ENCODE measurements at regions not wholly inside any gene's neighbourhood (a gene's known extent, or its start where the extent isn't known, plus 50 kb on each side); places are given as distances from the start of the nearest gene placed in this dataset.

DNA sequence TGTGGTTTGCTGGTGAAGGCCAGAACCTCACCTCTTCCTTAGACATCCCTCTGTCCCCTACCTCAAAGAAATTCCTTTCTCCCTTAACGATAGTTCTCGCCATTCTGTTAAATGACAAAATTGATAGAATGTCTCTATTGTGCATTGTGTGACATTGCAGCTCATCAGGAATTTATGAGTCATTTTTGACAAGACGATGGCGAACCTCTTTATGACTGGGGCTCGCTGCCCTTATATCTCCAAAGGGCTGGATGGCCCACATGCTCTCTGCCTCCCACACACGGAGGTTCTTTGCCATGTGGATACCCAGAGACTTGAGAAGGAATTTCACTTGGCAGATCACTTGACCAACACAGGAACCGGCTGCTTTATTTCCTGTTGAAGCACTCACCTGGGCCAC, 66.8 kb upstream of the RPS6KA2 start:
- no peak for DNase-seq (ENCODE audit: low read depth, low spot score)

DNA sequence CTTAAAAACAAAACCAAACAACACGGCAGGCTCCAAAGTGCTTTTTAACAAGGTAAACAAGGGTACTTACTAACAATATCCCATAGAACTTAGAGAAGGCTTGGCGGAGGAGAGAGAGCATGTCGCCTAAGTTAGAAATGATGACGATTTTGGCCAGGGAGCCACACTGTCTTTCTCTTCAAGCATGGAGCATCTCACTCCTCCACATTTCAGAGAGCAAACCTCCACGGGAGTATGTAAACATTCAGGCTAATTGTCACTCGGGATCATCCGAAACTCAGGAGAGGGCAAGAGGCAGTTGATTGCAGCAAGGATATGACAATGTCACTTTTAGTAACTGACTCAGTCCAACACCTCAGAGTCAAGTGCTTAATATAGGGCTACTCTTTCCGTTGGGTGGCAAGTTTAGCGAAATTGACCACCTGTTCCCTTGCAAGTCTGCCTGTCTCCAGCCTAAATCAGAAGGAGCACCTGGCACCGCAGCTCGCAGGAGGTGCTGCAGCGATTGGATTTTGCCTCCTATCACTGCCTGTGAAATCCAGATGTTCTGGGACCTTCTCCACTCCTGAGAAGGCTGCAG, 65.8 kb upstream of the RPS6KA2 start:
- no peak for DNase-seq (ENCODE audit: low read depth, low spot score)

GRCh38 chr6:166691746-166692145, 64.7 kb upstream of the RPS6KA2 start:
- no peak for DNase-seq (ENCODE audit: low read depth, low spot score)

DNA sequence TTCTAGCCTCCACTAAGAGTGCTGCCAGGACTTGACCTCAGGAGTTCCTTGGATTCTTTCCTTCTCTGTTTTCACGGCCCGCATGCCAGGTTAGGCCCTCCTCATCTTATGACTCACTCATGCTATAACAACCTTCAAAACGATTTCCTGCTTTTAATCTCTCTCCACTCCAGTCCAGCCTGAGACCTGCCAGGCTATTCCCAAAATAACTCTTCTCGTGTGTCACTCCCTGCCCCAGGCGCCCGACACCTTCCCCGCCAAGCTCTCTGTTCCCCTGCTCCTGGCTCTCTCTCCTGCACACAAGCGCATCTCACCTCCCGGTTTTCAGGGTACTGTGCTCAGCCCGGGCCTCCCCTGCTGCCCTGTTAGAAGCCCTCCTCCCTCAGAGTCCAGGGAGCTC, 64.1 kb upstream of the RPS6KA2 start:
- no peak for DNase-seq (ENCODE audit: low read depth, low spot score)

GRCh38 chr6:166689687-166690086, 62.6 kb upstream of the RPS6KA2 start:
- DNase-seq (ENCODE audit: low read depth, low spot score), result no peak

DNA sequence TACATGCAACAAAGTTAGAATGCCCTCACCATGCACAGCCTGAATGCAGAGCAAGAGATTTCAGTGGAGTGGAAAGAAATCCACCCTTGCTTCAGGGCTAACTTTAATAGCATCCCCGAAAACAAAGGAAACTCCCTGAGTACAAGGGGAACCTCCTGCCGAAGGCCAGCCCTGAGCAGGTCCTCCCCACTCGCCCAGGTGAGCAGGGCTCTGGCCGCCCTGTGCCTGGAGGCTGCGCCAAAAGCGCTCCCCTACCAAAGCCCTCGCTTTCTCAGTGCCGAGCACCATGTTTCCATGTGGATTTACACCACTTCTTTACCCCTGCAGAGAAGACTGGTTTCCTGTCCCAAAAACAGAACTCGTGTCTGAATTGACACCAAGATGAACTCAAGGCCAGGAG, 61.9 kb upstream of the RPS6KA2 start:
- no peak for DNase-seq (ENCODE audit: low read depth, low spot score)

DNA sequence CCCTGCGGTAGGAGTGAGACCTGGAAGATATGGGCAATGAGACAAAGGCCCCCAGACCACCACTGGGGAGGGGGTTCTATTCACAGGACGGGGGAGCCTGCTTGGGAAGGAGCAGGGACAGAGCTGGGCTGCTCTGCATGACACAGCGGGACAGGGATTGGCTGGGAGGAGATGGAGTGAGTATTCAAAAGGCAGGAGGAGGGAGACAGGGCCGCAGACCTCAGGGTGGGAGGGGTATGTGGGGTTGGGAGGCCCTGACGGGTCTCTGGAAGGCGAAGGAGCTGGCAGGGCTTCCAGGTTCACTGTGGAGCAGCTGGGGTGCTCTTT, 60.8 kb upstream of the RPS6KA2 start:
- peak; percentile 45 for DNase-seq (ENCODE audit: low read depth, low spot score)

DNA sequence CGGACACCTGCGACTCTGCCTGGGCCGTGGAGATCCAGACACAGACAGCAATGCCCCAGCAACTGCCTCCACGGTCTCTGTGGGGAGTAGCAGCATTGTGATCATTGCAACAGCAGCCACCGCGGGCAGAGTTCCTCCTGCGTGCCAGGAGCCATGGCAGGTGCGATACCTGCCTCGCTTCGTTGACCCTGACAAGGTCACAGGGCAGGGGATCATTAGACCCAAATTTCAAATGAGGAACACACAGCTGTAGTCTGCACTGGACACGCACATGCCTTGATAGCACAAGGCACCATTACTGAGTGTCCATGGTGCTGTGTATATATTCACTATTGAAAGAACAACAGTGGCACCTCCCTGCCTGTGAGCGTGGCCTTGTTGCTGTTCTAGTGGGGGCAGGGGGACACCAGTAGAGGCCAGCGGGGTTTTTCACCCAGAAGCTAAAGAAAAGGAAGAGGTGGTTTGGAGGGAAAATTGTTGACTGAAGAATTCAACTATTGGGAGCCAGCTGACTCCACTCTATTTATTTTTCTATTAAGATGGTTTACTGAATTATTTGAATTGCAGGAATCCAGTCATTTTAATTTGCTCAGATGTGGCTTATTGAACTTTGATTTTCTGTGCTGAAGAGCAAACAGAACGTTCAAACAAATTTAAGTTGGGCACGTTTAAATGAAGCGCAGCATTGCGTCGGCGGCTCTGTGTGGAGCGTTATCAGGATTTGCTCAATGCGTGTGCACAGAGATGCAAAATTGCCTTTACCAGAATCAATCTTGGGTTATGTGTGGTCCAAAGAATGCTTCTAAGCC, 60.2 kb upstream of the RPS6KA2 start:
- DNase-seq (ENCODE audit: low read depth, low spot score), result no peak

DNA sequence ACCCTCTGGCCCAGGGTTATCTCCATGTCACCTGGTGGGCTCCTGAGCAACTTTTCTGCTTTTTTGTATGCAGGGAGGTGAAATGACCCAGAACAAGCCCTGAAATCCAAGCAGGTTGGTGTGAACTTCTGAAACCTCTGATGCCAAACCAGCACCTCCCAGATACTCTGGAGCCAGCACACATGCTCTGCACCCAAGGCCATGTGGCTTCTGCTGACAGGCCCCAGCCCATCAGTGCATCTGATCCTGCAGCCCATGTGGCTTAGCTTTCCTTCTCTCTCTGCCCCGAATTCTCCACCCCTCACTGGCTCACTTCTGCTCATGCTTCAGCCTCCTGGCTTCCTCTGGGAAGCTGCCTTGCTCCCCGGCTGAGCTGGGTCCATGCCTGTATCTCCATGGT, 59.3 kb upstream of the RPS6KA2 start:
- DNase-seq (ENCODE audit: low read depth, low spot score), result no peak

- DNase-seq (ENCODE audit: low read depth, low spot score), result no peak
These were observed 57.8 kb upstream of the RPS6KA2 start for GRCh38 chr6:166684866-166685265.

- no peak for DNase-seq (ENCODE audit: low read depth, low spot score)
These were observed 57.1 kb upstream of the RPS6KA2 start for GRCh38 chr6:166684170-166684569.

DNA sequence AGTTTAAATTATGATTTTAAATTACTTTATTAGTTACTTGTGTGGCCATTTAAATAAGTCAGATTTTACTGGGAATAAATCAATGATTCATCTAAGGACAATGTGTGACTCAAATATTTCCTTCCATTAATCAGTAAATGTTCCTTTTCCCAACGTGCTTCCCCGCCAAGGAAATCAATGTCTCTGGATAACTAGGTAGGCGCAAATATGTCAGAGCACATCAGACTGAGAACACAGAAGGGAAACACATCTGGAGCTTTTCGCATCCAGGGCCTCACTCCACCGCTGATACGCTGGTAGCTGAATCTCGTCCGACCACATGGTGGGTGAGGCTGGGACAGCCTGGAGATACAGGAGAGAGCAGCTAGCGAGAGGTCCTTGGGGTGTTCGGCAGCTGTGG, 56.4 kb upstream of the RPS6KA2 start:
- no peak for DNase-seq (ENCODE audit: low read depth, low spot score)

DNA sequence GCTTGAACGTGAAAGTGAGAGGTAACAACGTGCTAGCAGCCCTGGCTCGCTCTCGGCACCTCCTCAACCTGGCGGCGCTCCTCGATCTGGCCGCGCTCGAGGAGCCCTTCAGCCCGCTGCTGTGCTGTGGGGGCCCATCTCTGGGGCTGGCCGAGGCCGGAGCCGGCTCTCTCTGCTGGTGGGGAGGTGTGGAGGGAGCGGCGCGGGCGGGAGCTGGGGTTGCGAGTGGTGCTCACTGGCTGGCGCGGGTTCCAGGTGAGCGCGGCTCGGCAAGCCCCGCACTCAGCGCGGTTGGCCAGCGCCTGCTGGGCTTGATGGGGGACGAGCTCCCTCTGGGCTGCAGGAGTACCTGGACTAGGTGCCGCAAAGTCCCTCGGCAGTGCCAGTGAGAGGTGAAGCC, 52.5 kb upstream of the RPS6KA2 start:
- no peak for DNase-seq (ENCODE audit: low read depth, low spot score)

GRCh38 chr6:166678426-166678825, 51.4 kb upstream of the RPS6KA2 start:
- no peak for DNase-seq (ENCODE audit: low read depth, low spot score)

DNA sequence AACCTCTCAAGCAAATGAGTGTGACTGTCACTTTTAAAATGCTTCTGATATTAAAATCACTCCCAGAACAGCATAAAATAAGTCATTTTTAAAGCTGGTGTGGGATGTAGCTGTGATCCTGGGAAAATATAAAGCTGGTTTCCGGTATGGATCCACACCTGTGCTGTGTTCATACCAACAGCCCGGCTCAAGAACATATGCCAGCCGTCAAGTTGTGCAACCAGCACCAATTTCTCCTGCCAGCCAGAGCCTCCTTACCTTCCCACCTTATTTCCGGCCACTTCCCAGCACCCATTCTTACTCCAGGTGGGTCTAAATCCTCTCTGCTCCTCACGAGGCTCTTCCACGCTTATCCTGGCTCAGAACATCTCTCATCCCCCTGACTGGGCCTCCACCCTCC, 50.9 kb upstream of the RPS6KA2 start:
- no peak for DNase-seq (ENCODE audit: low read depth, low spot score)
